Ovary (tissue), 7 donors: ENCODE measurements at regions not wholly inside any gene's neighbourhood (a gene's known extent, or its start where the extent isn't known, plus 50 kb on each side); places are given as distances from the start of the nearest gene placed in this dataset.

Source experiments
- DNase-seq, 5 donors: peaks; one replicate each; pipeline ENCODE4 v3.0.0-alpha.2; 2019 to 2020
- H3K27ac ChIP-seq, 2 donors: fragments of 200-600 bp; one replicate each; pipeline versions ENCODE4 v1.5.1 to v1.8.0; 2019 to 2022
- H3K27me3 ChIP-seq: fragments of 200-600 bp; one replicate; pipeline ENCODE4 v1.8.0; 2022
- H3K36me3 ChIP-seq: fragments of 200-600 bp; sonication (generic); one replicate; pipeline ENCODE4 v1.5.1; 2019
- H3K4me1 ChIP-seq: one replicate; pipeline ENCODE4 v1.8.1; 2013; ENCODE audit warnings: mild to moderate bottlenecking, moderate library complexity; ENCODE audit not compliant: insufficient read depth
- H3K4me3 ChIP-seq: fragments of 200-600 bp; sonication (generic); one replicate; pipeline ENCODE4 v1.5.1; 2017
- H3K9me3 ChIP-seq, 2 donors: fragments of 200-600 bp in 1 of 2; sonication (generic) in 1 of 2; one replicate each; pipeline versions ENCODE4 v1.5.1 to v1.8.1; 2013 to 2019; ENCODE audit warnings: mild to moderate bottlenecking in 1 of 2, moderate library complexity in 1 of 2
- CTCF ChIP-seq, 3 donors: fragments of 450-650 bp in 2 of 3; fragments of 200-600 bp in 1 of 3; IDR thresholded peaks; one replicate each; pipeline versions ENCODE4 v1.5.1 to v1.8.0; 2016 to 2022; ENCODE audit warnings: antibody characterized with exemption in 3 of 3, mild to moderate bottlenecking in 1 of 3
- EP300 ChIP-seq: sonication (generic); formaldehyde crosslinking; IDR thresholded peaks from one replicate; pipeline ENCODE4 v1.6.1; 2017; ENCODE audit warnings: antibody characterized with exemption
- POLR2A ChIP-seq: fragments of 450-650 bp; IDR thresholded peaks from one replicate; pipeline ENCODE4 v1.6.1; 2017; ENCODE audit warnings: antibody characterized with exemption, mild to moderate bottlenecking, moderate library complexity
- WGBS, 3 donors: extraction: QIAGEN DNeasy Blood & Tissue Kit in 1 of 3; methylation state at CpG; one replicate each; pipeline versions ENCODE4 v1.1.5 to v1.1.7; 2013 to 2017; 5-methylcytosine and 5-hydroxymethylcytosine counted together
- intact Hi-C, 4 donors: fragments of 100-400 bp; cut with DNase I; formaldehyde crosslinking; loops; one replicate each; pipeline versions ENCODE4 v1.11.0 to v1.15.1; 2022 to 2023
- donor health status: DM: no; HTN: no; CAD: no; lungs with moderate emphysema.
- donor health status: DM: no; HTN: no; CAD: no.
- donor health status: Bipolar disorder and iron deficiency.
- donor health status: DM: no; HTN: no; CAD: no.
- donor health status: DM: yes; HTN: yes; CAD: no.

GRCh38 chr13:34303346-34303745 lies 485.4 kb downstream of the RFC3 start:
- Histone ChIP-seq H3K27me3 (no peaks in the 10 kb centered on the region), H3K4me1 (no peaks in the 10 kb centered on the region), H3K9me3 (peaks cover 0 to 3% of the 10 kb centered on the region in 2 donors), H3K4me3 (no peak overlapping the region), H3K36me3 (no peaks in the 10 kb centered on the region), H3K27ac (no peak overlapping the region)
- intact Hi-C loops = no loop called here
- no peak for DNase-seq
- no peak for TF ChIP-seq EP300
- TF ChIP-seq CTCF (IDR thresholded peaks at IDR 0.05) = no peak
- TF ChIP-seq POLR2A = no peak

DNA sequence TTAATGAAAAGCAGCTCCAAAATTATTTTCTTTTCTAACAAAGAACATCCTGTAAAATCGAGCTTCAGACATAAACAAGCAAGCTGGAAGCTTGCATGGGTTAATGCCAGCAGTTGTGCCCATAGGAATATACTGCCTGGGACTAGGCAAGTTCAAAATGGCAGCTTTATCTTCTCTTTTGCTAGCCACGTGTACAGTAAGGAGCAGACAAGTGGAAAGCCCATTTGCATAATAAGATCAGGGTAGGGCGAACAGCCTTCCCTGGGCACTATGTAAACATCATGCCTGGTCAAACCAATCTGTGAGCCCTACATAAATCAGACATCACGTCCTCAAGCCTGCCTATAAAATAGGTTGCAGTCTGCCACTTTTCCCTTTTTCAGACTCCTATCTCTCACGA lies 489.7 kb downstream of the RFC3 start:
- intact Hi-C loops = no loop called here
- peaks cover 0 to 3% of the 10 kb centered on the region in 2 donors for H3K9me3 ChIP-seq
- no peak for DNase-seq
- H3K27ac ChIP-seq = no peak overlapping the region
- no peak overlapping the region for H3K4me3 ChIP-seq
- no peak for TF ChIP-seq POLR2A
- no peak for TF ChIP-seq EP300
- TF ChIP-seq CTCF (IDR thresholded peaks at IDR 0.05) = no peak
- no peaks in the 10 kb centered on the region for H3K36me3 ChIP-seq
- H3K27me3 ChIP-seq = no peaks in the 10 kb centered on the region
- 64 to 69% (median 64%) methylated on average over 5 of the region's 5 CpGs for WGBS, 3 donors
- H3K4me1 ChIP-seq = no peaks in the 10 kb centered on the region

DNA sequence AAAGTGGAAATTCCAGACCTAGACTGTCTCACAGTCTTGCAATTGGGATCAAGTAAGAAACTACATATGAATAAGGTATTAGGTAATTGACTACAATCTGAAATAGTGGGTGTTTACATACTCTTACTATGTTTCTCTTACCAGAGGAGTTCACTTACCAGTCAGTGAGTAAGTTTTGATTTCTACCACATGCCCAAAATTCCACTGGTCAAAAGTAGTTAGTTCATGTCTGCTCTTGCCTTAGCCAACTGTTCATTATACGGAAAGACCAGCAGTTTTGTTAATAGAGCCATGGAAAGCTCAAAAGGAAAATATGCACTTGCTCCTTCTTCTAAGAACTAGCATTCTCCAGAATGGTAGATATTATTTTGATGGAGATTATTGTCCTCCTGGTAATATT lies 490.8 kb downstream of the RFC3 start:
- TF ChIP-seq POLR2A = no peak
- no peak for TF ChIP-seq EP300
- TF ChIP-seq CTCF (IDR thresholded peaks at IDR 0.05) = no peak
- WGBS, 3 donors = 38 to 68% (median 54%) methylated on average over 1 of the region's 1 CpG
- Histone ChIP-seq H3K27me3 (no peaks in the 10 kb centered on the region), H3K9me3 (no peaks in the 10 kb centered on the region), H3K4me1 (no peaks in the 10 kb centered on the region), H3K36me3 (no peaks in the 10 kb centered on the region), H3K27ac (no peak overlapping the region), H3K4me3 (no peak overlapping the region)
- DNase-seq = no peak
- intact Hi-C loops = no loop called here

DNA sequence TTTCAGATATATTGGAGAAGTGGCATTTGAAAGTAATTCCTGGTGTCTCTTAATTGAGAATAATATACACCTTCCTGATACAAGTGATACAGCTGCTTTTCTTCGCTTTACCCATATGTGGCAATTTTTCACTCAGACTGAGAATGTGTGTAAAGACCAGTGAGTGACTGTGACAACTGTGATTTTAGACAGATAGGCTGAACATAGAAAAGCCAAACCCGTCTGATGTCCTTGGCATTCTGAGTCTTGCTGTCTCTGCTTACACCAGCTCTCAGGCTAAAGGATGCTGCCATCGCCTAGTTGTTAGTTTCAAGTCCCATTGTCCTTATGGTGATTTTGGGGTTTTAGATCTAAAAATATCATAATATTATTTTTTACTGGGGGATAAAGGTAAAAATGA lies 492.6 kb downstream of the RFC3 start:
- TF ChIP-seq POLR2A (no peak), EP300 (no peak), CTCF (IDR thresholded peaks at IDR 0.05) (no peak)
- Histone ChIP-seq H3K4me3 (no peak overlapping the region), H3K27ac (no peak overlapping the region), H3K27me3 (no peaks in the 10 kb centered on the region), H3K4me1 (no peaks in the 10 kb centered on the region), H3K36me3 (no peaks in the 10 kb centered on the region), H3K9me3 (no peaks in the 10 kb centered on the region)
- WGBS, 3 donors = 86 to 96% (median 89%) methylated on average over 3 of the region's 3 CpGs
- intact Hi-C loops = no loop called here
- DNase-seq = no peak

GRCh38 chr13:34311251-34311650 lies 493.3 kb downstream of the RFC3 start:
- Histone ChIP-seq H3K27ac (no peak overlapping the region), H3K4me3 (no peak overlapping the region), H3K36me3 (no peaks in the 10 kb centered on the region), H3K4me1 (no peaks in the 10 kb centered on the region), H3K27me3 (no peaks in the 10 kb centered on the region), H3K9me3 (no peaks in the 10 kb centered on the region)
- intact Hi-C loops = no loop called here
- TF ChIP-seq CTCF (IDR thresholded peaks at IDR 0.05) (no peak), POLR2A (no peak)
- no peak for DNase-seq
